K562 (cell line): ENCODE measurements at regions not wholly inside any gene's neighbourhood (a gene's known extent, or its start where the extent isn't known, plus 50 kb on each side); places are given as distances from the start of the nearest gene placed in this dataset.

Experiments
- BRCA1 ChIP-seq, 2 experiments: fragments of 450-650 bp in 1 of 2; sonication (generic) in 1 of 2; formaldehyde crosslinking in 1 of 2; IDR thresholded peaks; 2 replicates each; pipeline versions ENCODE4 v1.5.0 to v1.6.1; 2017 to 2020; ENCODE audit warnings: mild to moderate bottlenecking in 1 of 2, missing genetic modification reagents in 1 of 2
- HMG20A ChIP-seq: fragments of 450-650 bp; formaldehyde crosslinking; conservative IDR thresholded peaks from 2 replicates; pipeline ENCODE4 v1.4.0; 2020; ENCODE audit warnings: mild to moderate bottlenecking, mixed read lengths
- NKRF ChIP-seq: fragments of 450-650 bp; IDR thresholded peaks from 2 replicates; pipeline ENCODE4 v1.6.1; 2016; ENCODE audit warnings: borderline replicate concordance
- PTTG1 ChIP-seq: fragments of 450-650 bp; IDR thresholded peaks from 2 replicates; pipeline ENCODE4 v1.6.1; 2016; ENCODE audit warnings: low read depth, mild to moderate bottlenecking, missing genetic modification characterization, missing compliant biosample characterization
- RBBP5 ChIP-seq: fragments of 200-600 bp; sonication (generic); IDR thresholded peaks from 2 replicates; pipeline ENCODE4 v1.6.1; 2012; ENCODE audit warnings: borderline replicate concordance, mild to moderate bottlenecking, low read length, control low read depth, inconsistent platforms; ENCODE audit not compliant: insufficient read depth, poor library complexity, severe bottlenecking
- SMAD3 ChIP-seq: fragments of 450-650 bp; formaldehyde crosslinking; conservative IDR thresholded peaks from 2 replicates; pipeline ENCODE4 v1.4.0; 2020; ENCODE audit warnings: mild to moderate bottlenecking
- TF ChIP-seq, protein P1 (sequence below): fragments of 450-650 bp; IDR thresholded peaks from 2 replicates; pipeline ENCODE4 v1.6.1; 2016; ENCODE audit warnings: low read depth

- TF ChIP-seq BRCA1 (IDR thresholded peaks at IDR 0.05) (no peak), BRCA1 (CRISPR knock-in tag; IDR thresholded peaks at IDR 0.05) (no peak), SMAD3 (CRISPR knock-in tag) (no peak), NKRF (no peak), PTTG1 (tag) (no peak), RBBP5 (no peak), HMG20A (no peak)
- TF ChIP-seq, protein P1, sequence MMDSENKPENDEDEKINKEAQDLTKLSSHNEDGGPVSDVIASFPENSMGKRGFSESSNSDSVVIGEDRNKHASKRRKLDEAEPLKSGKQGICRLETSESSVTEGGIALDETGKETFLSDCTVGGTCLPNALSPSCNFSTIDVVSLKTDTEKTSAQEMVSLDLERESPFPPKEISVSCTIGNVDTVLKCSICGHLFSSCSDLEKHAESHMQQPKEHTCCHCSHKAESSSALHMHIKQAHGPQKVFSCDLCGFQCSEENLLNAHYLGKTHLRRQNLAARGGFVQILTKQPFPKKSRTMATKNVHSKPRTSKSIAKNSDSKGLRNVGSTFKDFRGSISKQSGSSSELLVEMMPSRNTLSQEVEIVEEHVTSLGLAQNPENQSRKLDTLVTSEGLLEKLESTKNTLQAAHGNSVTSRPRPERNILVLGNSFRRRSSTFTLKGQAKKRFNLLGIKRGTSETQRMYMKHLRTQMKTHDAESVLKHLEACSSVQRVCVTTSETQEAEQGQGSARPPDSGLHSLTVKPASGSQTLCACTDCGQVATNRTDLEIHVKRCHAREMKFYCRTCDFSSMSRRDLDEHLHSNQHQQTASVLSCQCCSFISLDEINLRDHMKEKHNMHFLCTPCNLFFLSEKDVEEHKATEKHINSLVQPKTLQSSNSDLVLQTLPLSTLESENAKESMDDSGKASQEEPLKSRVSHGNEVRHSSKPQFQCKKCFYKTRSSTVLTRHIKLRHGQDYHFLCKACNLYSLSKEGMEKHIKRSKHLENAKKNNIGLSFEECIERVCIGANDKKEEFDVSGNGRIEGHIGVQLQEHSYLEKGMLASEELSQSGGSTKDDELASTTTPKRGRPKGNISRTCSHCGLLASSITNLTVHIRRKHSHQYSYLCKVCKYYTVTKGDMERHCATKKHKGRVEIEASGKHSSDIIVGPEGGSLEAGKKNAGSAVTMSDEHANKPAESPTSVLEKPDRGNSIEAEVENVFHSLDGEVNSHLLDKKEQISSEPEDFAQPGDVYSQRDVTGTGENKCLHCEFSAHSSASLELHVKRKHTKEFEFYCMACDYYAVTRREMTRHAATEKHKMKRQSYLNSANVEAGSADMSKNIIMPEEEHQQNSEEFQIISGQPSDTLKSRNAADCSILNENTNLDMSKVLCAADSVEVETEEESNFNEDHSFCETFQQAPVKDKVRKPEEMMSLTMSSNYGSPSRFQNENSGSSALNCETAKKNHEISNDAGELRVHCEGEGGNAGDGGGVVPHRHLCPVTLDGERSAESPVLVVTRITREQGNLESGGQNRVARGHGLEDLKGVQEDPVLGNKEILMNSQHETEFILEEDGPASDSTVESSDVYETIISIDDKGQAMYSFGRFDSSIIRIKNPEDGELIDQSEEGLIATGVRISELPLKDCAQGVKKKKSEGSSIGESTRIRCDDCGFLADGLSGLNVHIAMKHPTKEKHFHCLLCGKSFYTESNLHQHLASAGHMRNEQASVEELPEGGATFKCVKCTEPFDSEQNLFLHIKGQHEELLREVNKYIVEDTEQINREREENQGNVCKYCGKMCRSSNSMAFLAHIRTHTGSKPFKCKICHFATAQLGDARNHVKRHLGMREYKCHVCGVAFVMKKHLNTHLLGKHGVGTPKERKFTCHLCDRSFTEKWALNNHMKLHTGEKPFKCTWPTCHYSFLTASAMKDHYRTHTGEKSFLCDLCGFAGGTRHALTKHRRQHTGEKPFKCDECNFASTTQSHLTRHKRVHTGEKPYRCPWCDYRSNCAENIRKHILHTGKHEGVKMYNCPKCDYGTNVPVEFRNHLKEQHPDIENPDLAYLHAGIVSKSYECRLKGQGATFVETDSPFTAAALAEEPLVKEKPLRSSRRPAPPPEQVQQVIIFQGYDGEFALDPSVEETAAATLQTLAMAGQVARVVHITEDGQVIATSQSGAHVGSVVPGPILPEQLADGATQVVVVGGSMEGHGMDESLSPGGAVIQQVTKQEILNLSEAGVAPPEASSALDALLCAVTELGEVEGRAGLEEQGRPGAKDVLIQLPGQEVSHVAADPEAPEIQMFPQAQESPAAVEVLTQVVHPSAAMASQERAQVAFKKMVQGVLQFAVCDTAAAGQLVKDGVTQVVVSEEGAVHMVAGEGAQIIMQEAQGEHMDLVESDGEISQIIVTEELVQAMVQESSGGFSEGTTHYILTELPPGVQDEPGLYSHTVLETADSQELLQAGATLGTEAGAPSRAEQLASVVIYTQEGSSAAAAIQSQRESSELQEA, result no peak
- TF ChIP-seq, all 486 proteins: peak for 0
These were observed 893.2 kb upstream of the CRIM1 start (continued) for GRCh38 chr2:35462226-35462998.
